ENCODE measurements at regions not wholly inside any gene's neighbourhood (a gene's known extent, or its start where the extent isn't known, plus 50 kb on each side); places are given as distances from the start of the nearest gene placed in this dataset.

GRCh38 chr2:144711084-144711483 is 191.2 kb upstream of the ZEB2 start:
- TF ChIP-seq ZNF596 (tag by site-specific recombination; IDR thresholded peaks at IDR 0.05), result no peak
- TF ChIP-seq ZNF548 (tag by site-specific recombination; IDR thresholded peaks at IDR 0.05), result no peak
- no peak for TF ChIP-seq ZNF585B (tag by site-specific recombination; IDR thresholded peaks at IDR 0.05)
- Histone ChIP-seq H3K9me3 (ENCODE audit: control insufficient read depth, insufficient read depth, low read depth, low read length) (no peaks in the 10 kb centered on the region), H3K27ac (ENCODE audit: extremely low read depth, low read depth, low read length) (no peak overlapping the region), H3K4me3 (ENCODE audit: low read depth, low read length) (no peak overlapping the region), H3K4me1 (ENCODE audit: control insufficient read depth, insufficient read depth, low read length) (no peaks in the 10 kb centered on the region), H3K36me3 (ENCODE audit: control insufficient read depth in 2 of 2, insufficient read depth in 1 of 2, low read length in 2 of 2) (no peaks in the 10 kb centered on the region)
- ChIA-PET POLR2A (no interaction called here), CTCF (no interaction called here)

GRCh38 chr2:144708626-144709025 is 188.7 kb upstream of the ZEB2 start:
- Histone ChIP-seq H3K9me3 (ENCODE audit: control insufficient read depth, insufficient read depth, low read depth, low read length) (no peaks in the 10 kb centered on the region), H3K27ac (ENCODE audit: extremely low read depth, low read depth, low read length) (no peak overlapping the region), H3K4me1 (ENCODE audit: control insufficient read depth, insufficient read depth, low read length) (no peaks in the 10 kb centered on the region), H3K36me3 (ENCODE audit: control insufficient read depth in 2 of 2, insufficient read depth in 1 of 2, low read length in 2 of 2) (no peaks in the 10 kb centered on the region), H3K4me3 (ENCODE audit: low read depth, low read length) (no peak overlapping the region)
- ChIA-PET CTCF (no interaction called here), POLR2A (no interaction called here)
- TF ChIP-seq ZNF37A (tag by site-specific recombination; IDR thresholded peaks at IDR 0.05) (no peak), OVOL3 (tag by site-specific recombination; IDR thresholded peaks at IDR 0.05) (no peak)

DNA sequence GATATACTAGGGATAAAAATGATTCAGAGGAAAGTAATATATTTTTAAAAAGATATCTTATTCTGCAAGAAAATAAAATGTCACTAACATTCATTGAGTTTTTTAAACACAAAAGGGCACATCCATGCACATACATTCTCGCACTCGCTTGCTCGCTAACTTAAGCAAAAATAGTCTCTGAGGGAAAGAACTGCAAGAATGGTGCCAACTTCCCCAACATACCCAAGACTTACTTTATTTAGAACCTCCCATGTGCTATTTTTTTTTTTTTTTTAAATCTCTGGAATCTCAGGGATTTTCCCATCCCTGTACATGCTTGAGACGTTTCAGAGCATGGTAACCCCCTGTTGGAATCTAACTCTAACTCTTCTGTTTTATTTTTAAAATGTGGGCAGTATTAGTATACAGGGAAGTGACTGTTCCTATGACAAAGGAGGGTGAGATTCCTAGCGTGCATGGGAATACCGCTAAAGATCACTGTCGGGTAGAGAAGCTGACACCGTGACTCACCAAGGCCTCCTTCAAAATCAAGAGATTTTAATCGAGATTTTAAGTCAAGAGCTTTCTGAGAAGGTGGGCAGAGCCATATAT is 187.9 kb upstream of the ZEB2 start:
- H3K4me1 ChIP-seq (ENCODE audit: control insufficient read depth, insufficient read depth, low read length), result no peaks in the 10 kb centered on the region
- TF ChIP-seq SCRT2 (tag by site-specific recombination; IDR thresholded peaks at IDR 0.05) (no peak), ZBTB26 (tag by site-specific recombination; optimal IDR thresholded peaks at IDR 0.05) (no peak), ZNF580 (tag by site-specific recombination; IDR thresholded peaks at IDR 0.05) (no peak), ZBTB8A (tag by site-specific recombination; IDR thresholded peaks at IDR 0.05) (no peak), ZNF473 (tag by site-specific recombination; IDR thresholded peaks at IDR 0.05) (no peak), ZNF10 (tag by site-specific recombination; IDR thresholded peaks at IDR 0.05) (no peak), ZNF830 (tag by site-specific recombination; IDR thresholded peaks at IDR 0.05; ENCODE audit: low read depth) (no peak), ZNF692 (tag by site-specific recombination; IDR thresholded peaks at IDR 0.05) (no peak), ZNF112 (tag by site-specific recombination; IDR thresholded peaks at IDR 0.05) (no peak), CTCF (tag by site-specific recombination; IDR thresholded peaks at IDR 0.05) (no peak)
- TF ChIP-seq, protein P1, sequence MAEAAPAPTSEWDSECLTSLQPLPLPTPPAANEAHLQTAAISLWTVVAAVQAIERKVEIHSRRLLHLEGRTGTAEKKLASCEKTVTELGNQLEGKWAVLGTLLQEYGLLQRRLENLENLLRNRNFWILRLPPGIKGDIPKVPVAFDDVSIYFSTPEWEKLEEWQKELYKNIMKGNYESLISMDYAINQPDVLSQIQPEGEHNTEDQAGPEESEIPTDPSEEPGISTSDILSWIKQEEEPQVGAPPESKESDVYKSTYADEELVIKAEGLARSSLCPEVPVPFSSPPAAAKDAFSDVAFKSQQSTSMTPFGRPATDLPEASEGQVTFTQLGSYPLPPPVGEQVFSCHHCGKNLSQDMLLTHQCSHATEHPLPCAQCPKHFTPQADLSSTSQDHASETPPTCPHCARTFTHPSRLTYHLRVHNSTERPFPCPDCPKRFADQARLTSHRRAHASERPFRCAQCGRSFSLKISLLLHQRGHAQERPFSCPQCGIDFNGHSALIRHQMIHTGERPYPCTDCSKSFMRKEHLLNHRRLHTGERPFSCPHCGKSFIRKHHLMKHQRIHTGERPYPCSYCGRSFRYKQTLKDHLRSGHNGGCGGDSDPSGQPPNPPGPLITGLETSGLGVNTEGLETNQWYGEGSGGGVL (tag by site-specific recombination; IDR thresholded peaks at IDR 0.05), result no peak
- TF ChIP-seq, protein P2, sequence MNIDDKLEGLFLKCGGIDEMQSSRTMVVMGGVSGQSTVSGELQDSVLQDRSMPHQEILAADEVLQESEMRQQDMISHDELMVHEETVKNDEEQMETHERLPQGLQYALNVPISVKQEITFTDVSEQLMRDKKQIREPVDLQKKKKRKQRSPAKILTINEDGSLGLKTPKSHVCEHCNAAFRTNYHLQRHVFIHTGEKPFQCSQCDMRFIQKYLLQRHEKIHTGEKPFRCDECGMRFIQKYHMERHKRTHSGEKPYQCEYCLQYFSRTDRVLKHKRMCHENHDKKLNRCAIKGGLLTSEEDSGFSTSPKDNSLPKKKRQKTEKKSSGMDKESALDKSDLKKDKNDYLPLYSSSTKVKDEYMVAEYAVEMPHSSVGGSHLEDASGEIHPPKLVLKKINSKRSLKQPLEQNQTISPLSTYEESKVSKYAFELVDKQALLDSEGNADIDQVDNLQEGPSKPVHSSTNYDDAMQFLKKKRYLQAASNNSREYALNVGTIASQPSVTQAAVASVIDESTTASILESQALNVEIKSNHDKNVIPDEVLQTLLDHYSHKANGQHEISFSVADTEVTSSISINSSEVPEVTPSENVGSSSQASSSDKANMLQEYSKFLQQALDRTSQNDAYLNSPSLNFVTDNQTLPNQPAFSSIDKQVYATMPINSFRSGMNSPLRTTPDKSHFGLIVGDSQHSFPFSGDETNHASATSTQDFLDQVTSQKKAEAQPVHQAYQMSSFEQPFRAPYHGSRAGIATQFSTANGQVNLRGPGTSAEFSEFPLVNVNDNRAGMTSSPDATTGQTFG (tag by site-specific recombination; IDR thresholded peaks at IDR 0.05; ENCODE audit: borderline replicate concordance), result no peak
- TF ChIP-seq, protein P3, sequence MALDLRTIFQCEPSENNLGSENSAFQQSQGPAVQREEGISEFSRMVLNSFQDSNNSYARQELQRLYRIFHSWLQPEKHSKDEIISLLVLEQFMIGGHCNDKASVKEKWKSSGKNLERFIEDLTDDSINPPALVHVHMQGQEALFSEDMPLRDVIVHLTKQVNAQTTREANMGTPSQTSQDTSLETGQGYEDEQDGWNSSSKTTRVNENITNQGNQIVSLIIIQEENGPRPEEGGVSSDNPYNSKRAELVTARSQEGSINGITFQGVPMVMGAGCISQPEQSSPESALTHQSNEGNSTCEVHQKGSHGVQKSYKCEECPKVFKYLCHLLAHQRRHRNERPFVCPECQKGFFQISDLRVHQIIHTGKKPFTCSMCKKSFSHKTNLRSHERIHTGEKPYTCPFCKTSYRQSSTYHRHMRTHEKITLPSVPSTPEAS (tag by site-specific recombination; IDR thresholded peaks at IDR 0.05), result no peak
- TF ChIP-seq, protein P4, sequence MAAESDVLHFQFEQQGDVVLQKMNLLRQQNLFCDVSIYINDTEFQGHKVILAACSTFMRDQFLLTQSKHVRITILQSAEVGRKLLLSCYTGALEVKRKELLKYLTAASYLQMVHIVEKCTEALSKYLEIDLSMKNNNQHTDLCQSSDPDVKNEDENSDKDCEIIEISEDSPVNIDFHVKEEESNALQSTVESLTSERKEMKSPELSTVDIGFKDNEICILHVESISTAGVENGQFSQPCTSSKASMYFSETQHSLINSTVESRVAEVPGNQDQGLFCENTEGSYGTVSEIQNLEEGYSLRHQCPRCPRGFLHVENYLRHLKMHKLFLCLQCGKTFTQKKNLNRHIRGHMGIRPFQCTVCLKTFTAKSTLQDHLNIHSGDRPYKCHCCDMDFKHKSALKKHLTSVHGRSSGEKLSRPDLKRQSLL (tag by site-specific recombination; IDR thresholded peaks at IDR 0.05), result no peak
- POLR2A ChIA-PET, result no interaction called here
- no peaks in the 10 kb centered on the region for H3K9me3 ChIP-seq (ENCODE audit: control insufficient read depth, insufficient read depth, low read depth, low read length)
- H3K36me3 ChIP-seq (ENCODE audit: control insufficient read depth in 2 of 2, insufficient read depth in 1 of 2, low read length in 2 of 2), result no peaks in the 10 kb centered on the region
- no peak overlapping the region for H3K27ac ChIP-seq (ENCODE audit: extremely low read depth, low read depth, low read length)
- H3K4me3 ChIP-seq (ENCODE audit: low read depth, low read length), result no peak overlapping the region
- CTCF ChIA-PET, result no interaction called here

Measured in HEK293 (cell line).